ENCODE measurements at regions not wholly inside any gene's neighbourhood (a gene's known extent, or its start where the extent isn't known, plus 50 kb on each side); places are given as distances from the start of the nearest gene placed in this dataset.

DNA sequence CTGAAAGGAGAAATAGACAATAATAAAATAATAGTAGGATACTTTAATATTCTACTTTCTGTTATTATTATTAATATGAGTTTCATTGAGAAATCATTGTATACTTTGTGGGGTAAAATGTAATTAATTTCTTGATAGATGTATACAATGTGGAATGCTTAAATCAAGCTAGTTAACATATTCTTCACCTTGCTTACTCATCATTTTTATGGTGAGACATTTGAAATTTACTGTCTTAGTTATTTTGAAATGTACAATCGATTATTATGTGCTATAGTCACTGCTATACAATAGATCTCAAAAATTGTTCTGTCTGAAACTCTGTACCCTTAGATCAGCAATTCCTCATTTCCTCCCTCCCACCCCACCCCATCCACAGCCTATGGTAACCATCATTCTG lies 720.3 kb downstream of the RNF144B start:
- DNase-seq (ENCODE audit: extremely low read depth, low read depth): no peak

DNA sequence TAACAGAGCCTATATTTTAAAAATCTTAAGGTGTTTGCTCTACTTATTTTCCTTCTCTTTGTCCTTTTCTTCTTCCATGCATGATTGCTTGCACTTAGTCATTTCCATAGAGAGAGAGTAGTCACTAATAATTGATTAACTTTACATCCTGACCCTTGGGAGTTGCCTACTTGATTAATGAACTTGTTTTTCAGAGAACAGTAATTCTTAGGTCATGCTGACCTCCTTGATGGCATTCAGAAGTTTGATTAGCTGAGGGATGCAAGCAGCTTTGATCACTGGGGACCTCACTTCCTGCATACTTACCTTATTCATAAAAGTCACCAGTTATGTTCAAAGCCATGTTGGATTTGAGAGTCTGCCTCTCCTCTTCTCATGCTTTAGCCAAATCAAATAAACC lies 715.6 kb upstream of the ID4 start:
- DNase-seq (ENCODE audit: extremely low read depth, low read depth): no peak

DNA sequence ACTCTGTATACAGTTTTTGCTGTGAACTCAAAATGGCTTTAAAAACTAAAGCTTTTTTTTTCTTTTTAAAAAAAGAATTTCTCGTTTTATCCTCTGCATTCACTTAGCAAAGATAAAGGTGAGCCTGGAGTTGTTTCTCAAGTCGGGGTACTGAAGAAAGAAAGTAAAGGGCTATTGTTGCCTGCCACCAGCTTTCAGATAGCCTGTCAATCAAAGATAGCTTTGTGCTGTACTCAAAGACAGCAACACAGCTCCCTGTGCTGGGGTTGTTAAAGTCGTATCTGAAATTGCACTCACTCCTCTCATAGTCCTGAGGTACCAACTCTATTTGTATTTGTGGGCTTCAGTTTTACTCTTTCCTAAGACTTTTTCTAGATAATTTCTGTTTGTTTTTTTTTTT lies 710.1 kb upstream of the ID4 start:
- DNase-seq (ENCODE audit: extremely low read depth, low read depth): no peak

DNA sequence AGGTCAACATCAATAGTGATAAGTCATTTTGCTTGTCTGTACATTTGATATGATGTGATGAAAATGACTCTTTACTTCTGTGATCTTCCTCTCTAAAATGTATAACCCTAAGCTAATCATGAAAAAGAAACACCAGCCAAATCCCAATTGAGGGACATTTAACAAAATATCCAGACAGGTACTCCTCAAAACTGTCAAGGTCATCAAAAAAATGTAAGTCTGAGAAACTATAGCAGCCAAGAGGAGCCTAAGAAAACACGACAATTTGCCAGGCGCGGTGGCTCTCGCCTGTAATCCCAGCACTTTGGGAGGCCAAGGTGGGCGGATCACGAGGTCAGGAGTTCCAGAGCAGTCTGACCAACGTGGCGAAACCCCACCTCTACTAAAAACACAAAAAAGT lies 708.5 kb upstream of the ID4 start:
- no peak for DNase-seq (ENCODE audit: extremely low read depth, low read depth)

DNA sequence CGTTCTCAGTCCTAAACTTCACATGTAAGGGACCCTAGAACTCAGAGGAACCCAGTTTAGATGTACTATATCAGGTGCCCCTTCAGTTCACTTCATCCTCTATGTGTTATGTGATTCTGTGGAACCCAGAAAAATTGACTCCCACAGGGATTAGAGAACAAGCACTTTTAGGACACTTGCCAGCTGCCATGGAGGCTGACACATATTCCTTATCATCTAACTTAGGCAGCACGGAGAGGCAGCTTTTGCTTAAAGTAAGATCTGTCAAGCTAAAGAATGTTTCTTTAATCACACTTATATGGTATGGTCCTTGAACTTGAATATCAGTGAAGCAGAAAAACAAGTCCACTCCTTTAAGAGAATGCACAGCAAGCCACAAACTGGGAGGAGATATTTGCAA lies 701.5 kb upstream of the ID4 start:
- DNase-seq (ENCODE audit: extremely low read depth, low read depth): no peak

DNA sequence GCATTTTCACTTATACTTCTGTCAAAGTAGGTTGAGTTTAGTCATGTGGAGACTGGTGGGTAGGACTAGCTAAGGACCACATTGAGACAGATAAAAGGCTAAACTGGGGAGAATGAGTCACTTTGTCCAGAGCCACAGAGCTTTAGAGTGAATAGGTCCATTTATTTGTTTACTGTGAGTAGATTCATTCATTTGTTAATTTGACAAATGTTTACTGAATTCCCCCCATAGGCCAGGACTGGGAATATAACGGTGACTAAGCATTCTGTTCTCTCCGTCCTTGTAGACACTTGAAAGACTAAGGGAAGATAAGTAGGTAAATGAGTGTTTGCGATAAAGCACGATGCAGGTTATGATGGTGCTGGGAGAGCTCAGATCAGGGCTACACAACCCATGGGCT lies 699.7 kb upstream of the ID4 start:
- no peak for DNase-seq (ENCODE audit: extremely low read depth, low read depth)

DNA sequence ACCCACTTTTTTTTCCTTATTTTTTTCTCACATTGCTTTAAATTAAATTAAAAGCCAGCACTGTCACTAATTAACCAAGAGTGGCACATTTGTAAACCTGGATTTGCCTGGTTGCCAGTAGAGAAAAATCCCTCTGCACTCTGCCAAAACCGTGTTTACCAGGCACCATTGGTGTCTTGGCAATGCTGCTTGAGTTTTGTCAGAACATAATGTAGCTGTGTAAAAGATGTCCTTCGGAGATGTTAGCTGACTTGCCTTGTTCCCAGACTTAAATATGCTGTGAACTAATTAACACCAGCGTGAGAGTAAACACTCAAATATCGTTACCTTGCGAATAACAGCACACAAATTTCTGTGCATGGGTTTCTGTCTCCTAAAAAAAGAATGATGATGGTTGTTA lies 694.9 kb upstream of the ID4 start:
- DNase-seq (ENCODE audit: extremely low read depth, low read depth): no peak

DNA sequence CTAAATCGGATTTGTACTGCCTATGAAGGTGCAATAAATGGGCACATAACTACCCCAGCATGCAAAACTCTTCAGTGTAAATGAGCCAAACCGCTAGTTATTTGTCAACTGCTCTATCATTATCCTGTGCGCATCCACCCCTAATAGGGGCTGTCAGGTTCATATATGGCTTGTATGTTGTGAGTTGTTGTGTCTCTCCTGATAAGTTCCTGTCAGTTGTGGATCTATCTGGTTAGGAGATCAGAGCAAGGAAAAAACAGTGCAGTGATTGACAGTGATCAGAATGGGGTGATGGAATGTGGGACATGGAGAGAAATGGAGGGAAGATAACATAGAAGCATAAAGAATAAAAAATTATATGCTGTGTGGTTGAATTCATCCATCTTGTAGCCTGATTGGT lies 686.9 kb upstream of the ID4 start:
- no peak for DNase-seq (ENCODE audit: extremely low read depth, low read depth)

DNA sequence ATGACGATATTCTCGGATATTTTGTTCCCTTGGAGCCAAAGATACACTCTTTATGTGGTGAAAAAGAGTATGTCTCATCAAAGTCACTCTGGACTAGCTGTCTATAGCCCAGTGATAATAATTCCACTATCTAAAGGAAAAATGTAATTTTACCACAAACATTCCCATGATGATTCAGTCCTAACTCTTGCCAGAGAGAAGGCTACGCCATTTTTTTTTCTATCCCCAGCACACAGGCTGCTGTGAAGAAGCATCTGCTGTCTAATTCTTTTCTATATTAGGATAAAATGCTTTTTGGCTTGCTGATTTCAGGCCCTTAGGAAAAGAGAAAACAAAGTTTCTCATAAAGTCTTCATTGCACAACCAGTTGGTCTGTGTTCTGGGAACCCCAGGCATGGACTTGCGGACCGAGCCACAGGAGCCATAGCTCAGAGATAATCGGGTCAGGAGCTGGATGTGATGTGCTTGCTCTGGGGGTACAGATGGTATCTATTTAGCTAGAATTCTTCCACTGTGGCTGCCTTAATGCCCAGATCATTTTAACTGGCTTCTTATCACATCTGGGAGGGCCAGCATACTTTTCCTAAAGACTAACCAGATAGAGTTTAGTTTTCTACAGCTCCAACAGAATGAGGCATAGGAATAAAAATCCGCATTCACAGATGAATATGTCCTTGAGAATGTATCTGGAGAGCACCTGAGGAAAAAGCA lies 683.7 kb upstream of the ID4 start:
- no peak for DNase-seq (ENCODE audit: extremely low read depth, low read depth)

DNA sequence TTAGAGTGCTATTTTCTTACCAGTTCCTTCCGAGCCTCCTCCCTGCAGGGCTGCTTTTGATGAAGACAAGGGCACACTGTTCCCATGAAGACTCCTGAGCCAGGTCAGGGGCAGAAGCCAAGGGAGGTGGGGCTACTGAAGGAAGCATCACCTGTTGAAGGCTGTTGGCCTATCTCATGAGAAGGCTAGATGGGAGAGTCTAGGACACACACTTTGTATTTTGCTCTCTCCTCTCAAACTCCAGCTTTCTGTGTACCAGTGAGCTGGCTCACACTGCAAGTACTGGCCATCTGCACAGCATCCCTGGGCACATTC lies 683.2 kb upstream of the ID4 start:
- DNase-seq (ENCODE audit: extremely low read depth, low read depth): no peak

DNA sequence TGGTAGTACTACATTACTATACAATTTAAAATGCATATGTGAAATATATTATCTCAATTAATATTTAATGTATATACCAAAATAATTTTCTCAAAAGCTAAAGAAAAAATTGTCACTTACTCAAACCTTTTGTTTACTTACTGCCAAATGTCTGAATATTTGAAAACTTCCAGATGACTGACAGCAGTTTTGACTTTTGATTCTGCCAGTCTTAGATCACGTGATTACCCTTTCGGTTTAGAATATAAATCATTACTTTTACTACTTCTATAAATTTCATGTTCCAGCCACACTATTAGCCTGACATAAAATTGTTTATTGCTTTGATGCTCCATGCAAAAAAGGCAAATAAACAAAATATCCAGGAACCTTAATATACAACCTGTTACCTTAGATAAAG lies 680.7 kb upstream of the ID4 start:
- no peak for DNase-seq (ENCODE audit: extremely low read depth, low read depth)

DNA sequence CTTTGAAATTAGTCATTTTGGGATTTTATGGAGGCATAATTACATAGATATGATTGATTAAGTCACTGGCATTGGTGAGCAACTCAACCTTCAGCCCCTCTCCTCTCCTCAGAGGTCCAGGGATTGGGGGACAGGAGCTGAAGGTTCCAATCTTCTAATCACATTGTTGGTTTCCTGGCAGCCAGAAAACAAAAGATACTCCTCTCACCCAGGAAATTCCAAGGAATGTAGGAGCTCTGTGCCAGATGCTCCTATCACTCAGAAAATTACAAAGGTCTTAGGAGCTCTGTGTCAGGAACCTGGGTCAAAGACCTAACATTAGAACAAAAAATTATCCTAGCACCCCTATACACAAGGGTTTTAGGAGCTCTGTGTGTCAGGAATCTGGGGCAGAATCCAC lies 679.7 kb upstream of the ID4 start:
- no peak for DNase-seq (ENCODE audit: extremely low read depth, low read depth)

DNA sequence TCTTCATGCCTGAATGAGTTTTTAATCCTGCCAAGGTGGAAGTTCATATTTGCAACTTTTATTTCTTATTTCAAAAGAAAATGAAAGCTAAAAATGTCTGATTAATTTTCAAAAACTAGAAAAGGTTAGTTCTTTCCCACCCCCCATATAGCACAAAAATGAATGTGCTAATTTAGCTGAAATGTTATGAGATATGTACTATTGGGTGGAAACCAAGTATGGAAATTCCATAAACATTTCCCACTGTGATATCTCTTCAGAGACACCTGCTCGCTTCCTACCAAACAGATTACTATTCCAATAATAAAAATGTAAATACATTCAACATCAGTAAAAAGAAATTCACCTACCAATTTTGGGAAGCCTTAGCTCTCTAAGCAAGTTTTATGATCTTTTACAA lies 678.6 kb upstream of the ID4 start:
- DNase-seq (ENCODE audit: extremely low read depth, low read depth): no peak

DNA sequence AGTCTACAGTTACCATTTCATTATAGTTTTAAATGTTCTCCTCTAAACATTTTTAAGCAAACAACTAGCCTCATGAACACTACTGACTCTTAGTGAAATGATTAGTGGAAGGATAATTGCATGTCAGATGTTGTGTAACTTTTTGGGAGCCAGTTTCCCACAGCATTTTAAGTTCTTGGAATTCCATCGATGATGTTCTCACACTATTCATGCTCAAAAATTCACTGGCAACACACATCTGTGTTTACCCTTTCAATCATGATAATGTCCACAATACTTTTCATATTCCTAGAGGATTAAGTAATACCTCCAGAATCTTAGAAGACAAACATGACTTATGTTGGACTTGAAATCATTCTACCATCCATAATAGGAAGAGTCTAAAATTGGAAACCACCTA lies 678.1 kb upstream of the ID4 start:
- no peak for DNase-seq (ENCODE audit: extremely low read depth, low read depth)

DNA sequence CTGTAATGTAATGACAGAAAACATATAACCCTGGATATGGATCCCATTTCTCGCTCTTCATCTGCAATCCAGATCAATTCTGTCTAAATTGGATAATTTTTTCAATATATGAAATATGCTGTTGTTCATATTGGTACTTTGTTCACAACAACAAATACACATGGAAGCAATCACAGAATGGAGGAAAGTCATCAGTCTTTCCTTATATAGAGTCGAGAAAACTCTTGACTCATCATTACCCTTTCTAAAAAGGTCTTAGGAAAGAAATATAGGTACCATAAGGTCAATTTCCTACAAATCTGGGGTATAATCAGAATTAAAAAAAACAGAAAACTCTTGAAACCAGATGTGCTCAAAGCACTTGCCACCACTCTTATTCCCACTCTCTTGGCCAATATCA lies 677.6 kb upstream of the ID4 start:
- no peak for DNase-seq (ENCODE audit: extremely low read depth, low read depth)

DNA sequence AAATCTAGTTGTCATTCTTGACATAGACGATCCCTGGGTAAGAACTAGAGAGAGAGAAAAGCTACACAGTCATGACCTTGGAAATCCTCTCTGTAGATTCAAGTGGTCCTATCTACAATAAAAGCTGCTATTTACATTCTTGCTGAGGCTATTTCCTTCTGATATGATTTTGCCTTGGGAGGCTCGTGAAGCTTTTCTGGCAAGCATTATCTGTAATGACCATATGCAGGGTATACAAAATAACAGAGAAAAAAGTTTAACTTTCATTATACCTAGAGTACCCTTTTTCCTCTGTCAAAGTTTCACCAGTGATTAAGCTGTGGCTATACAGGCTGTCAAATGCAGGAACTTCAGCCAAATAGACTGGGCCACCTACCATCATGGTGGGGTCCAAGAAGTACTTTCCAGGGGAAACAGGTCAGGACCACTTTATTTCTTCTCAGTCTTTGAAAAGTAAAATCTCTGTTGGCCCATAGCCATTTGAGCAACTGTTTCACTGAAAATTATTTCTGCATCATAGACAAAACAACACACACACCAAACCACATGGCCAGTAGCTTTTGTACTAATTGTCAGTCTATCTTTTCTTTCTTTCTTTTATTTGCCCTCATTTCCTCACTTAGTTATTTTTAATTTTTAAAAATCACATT lies 677.0 kb upstream of the ID4 start:
- DNase-seq (ENCODE audit: extremely low read depth, low read depth): no peak

DNA sequence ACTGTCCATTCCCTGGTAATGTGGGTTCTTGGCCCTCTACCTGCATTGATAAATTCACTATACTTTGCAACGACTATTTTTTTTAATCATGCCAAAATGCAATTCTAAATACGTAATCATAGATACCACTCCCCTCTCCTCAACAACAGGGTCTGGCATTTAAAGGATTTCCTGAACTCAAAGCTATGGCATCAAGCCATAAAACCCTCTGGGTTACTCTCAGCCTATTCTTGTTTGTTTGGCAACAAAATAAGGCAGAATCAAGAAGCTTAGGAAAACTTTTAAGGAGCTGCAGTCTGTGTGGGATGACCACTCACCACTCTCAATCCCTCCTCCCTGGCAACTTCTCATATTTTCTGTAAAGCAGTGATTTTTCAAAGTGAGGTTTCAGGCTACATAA lies 669.9 kb upstream of the ID4 start:
- DNase-seq (ENCODE audit: extremely low read depth, low read depth): no peak

DNA sequence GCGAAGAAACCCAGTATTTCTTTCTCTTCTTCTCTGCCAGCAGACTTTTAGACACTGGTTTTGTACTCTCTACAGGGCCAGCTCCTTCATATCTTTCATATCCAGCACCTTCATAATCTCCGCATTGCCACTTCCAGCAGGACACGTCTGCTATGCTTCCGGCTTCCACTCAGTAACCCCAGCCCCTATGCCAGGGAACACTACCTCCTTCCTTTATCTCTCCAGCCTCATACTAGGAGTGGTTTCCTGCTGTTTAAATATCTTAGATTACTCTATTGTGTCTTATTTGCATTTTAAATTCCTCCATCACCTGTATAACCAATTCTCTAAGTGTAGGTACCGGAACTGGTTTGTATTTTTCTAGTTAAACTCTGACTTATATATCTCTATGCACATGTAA lies 667.8 kb upstream of the ID4 start:
- DNase-seq (ENCODE audit: extremely low read depth, low read depth): no peak

DNA sequence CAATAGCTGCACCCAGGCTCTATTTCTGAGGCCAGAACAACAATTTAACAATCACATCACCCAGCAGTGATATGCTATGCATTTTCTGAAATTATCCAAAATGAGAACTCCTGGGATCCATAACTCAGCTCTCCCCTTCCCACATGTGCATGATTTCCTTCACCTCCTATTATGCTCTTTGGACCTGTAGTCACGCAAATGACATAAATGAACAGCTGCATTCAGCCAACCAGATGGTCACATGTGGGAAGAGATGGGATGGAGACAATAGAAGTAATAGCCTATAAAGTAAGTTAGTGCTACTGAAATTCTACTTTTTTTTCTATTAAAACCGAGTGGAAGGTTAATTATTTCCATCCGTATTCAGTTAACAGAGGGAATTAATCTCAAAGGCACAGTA lies 662.1 kb upstream of the ID4 start:
- no peak for DNase-seq (ENCODE audit: extremely low read depth, low read depth)

DNA sequence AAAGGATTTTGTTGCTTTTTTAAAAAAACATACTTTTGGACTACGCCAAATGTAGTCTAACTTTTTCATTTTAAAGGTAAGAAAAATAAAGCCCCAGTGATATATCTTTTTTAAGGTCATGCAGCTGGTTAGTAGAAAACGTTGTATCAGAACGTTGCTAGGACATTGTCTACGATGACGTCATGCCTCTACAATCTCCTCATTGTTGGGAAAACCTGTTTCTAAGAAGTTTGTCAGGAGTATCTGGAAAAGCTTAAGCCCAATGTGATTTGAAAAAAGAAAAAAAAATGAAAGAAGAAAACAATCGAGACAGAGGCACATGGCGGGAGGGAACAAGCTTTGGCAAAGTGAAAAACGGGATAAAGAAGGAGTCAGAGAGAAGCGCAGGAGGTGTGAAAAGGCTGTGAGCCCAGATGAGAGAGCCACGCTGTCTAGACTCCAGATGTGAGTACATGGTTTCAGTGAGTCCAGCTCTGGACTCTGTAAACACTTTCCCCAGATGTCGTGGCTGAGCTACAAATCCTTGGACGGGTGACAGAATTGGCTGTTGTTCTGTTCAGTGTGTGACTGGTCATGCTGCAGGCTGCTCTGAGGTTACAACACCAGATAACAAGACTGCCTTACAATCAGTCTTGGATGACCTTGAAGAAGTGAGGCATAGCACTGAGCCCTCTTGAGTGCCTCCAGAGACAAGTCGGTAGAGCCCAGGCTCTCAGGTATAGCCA lies 656.7 kb upstream of the ID4 start:
- DNase-seq (ENCODE audit: extremely low read depth, low read depth): no peak

DNA sequence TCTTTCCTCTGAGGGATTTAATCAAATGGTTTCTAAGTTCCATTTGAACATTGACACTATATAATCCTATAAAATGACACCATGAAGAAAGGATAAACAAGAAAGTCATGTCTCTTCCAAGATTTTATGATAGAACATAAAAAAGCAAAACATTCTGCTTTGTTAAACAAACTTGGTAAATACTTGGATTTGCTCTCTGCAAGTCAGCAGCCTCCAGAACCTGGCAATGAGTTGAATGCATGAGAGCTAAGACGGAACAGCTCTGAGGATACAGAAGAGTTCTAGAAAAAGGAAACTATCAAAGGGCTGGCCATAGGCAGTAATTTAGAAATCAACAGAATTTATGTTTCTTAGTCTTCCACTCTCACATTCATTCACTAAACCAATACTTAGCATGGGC lies 656.0 kb upstream of the ID4 start:
- DNase-seq (ENCODE audit: extremely low read depth, low read depth): no peak

DNA sequence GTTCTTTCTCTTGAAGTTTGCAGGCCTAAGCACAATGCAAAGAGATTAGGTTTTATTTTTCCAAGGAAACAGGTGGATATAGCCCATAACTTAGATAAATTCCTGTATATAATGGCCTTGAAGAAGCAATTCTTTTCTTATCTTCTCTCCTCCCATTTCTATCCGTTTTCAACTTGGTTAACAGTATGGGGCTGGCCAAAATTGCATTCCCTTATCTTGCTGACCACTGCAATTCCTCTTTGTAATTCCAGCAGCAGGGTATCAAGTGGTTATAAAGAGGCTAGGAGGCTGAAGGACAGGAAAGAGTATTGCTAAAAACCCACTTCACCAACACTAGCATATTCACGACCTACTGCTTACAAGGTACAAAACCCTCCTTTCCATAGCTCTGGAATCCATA lies 643.5 kb upstream of the ID4 start:
- DNase-seq (ENCODE audit: extremely low read depth, low read depth): no peak

DNA sequence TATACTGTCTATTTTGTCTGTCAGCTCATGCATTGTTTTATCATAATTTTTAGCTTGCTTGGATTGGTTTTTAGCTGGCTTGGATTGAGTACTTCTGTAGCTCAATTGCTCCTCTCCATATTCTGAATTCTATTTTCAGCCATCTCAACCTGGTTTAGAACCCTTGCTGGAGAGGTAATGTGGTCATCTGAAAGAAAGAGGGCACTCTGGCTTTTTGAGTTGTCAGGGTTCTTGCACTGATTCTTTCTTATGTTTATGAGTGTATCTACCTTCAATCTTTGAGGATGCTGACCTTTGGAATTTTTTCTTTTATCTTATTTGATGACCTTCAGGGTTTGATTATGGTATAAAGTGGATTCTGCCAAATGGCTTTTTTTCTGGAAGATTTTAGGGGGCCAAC lies 632.7 kb upstream of the ID4 start:
- no peak for DNase-seq (ENCODE audit: extremely low read depth, low read depth)

Measured in NCI-H460 (cell line).